ENCODE measurements at regions not wholly inside any gene's neighbourhood (a gene's known extent, or its start where the extent isn't known, plus 50 kb on each side); places are given as distances from the start of the nearest gene placed in this dataset.

GRCh38 chr3:18295171-18295920, 129.8 kb downstream of the SATB1 start:
- Histone ChIP-seq H3K4me1 (ENCODE audit: insufficient read depth, insufficient read length) (no peaks in the 10 kb centered on the region), H3K9ac (ENCODE audit: insufficient read length, low read depth) (no peak overlapping the region), H3K27me3 (ENCODE audit: insufficient read depth, insufficient read length) (no peaks in the 10 kb centered on the region), H3K4me3 (ENCODE audit: insufficient read length, low read depth) (no peak overlapping the region), H3K9me3 (ENCODE audit: insufficient read depth, low read length) (peaks cover 21% of the 10 kb centered on the region), H3K36me3 (ENCODE audit: insufficient read depth, insufficient read length, low read length) (no peaks in the 10 kb centered on the region)
- no peak for TF ChIP-seq YY1 (IDR thresholded peaks at IDR 0.05; ENCODE audit: insufficient read depth, insufficient read length)
- no peak for TF ChIP-seq ZNF274 (IDR thresholded peaks at IDR 0.05; ENCODE audit: low read depth, low read length)
- no peak for TF ChIP-seq SUZ12 (IDR thresholded peaks at IDR 0.05; ENCODE audit: extremely low read depth, insufficient read depth, insufficient read length)
- DNase-seq (ENCODE audit: low read depth, low spot score), result peak; percentile 67

- no peaks in the 10 kb centered on the region for H3K9me3 ChIP-seq (ENCODE audit: insufficient read depth, low read length)
- TF ChIP-seq ZNF274 (IDR thresholded peaks at IDR 0.05; ENCODE audit: low read depth, low read length), result no peak
- no peak for TF ChIP-seq YY1 (IDR thresholded peaks at IDR 0.05; ENCODE audit: insufficient read depth, insufficient read length)
- no peak for TF ChIP-seq SUZ12 (IDR thresholded peaks at IDR 0.05; ENCODE audit: extremely low read depth, insufficient read depth, insufficient read length)
- H3K4me1 ChIP-seq (ENCODE audit: insufficient read depth, insufficient read length), result no peaks in the 10 kb centered on the region
- no peak overlapping the region for H3K9ac ChIP-seq (ENCODE audit: insufficient read length, low read depth)
- no peaks in the 10 kb centered on the region for H3K36me3 ChIP-seq (ENCODE audit: insufficient read depth, insufficient read length, low read length)
- DNase-seq (ENCODE audit: low read depth, low spot score), result no peak
- H3K4me3 ChIP-seq (ENCODE audit: insufficient read length, low read depth), result no peak overlapping the region
- no peaks in the 10 kb centered on the region for H3K27me3 ChIP-seq (ENCODE audit: insufficient read depth, insufficient read length)
Measured at GRCh38 chr3:18290157-18290556, 135.0 kb downstream of the SATB1 start.

- Histone ChIP-seq H3K9ac (ENCODE audit: insufficient read length, low read depth) (no peak overlapping the region), H3K27me3 (ENCODE audit: insufficient read depth, insufficient read length) (no peaks in the 10 kb centered on the region), H3K36me3 (ENCODE audit: insufficient read depth, insufficient read length, low read length) (no peaks in the 10 kb centered on the region), H3K4me3 (ENCODE audit: insufficient read length, low read depth) (no peak overlapping the region), H3K9me3 (ENCODE audit: insufficient read depth, low read length) (no peaks in the 10 kb centered on the region), H3K4me1 (ENCODE audit: insufficient read depth, insufficient read length) (no peaks in the 10 kb centered on the region)
- TF ChIP-seq ZNF274 (IDR thresholded peaks at IDR 0.05; ENCODE audit: low read depth, low read length) (no peak), SUZ12 (IDR thresholded peaks at IDR 0.05; ENCODE audit: extremely low read depth, insufficient read depth, insufficient read length) (no peak), YY1 (IDR thresholded peaks at IDR 0.05; ENCODE audit: insufficient read depth, insufficient read length) (no peak)
- no peak for DNase-seq (ENCODE audit: low read depth, low spot score)
Measured at GRCh38 chr3:18288243-18288642, 136.9 kb downstream of the SATB1 start.

GRCh38 chr3:18284716-18285115, 140.4 kb downstream of the SATB1 start:
- DNase-seq (ENCODE audit: low read depth, low spot score), result no peak
- no peak overlapping the region for H3K4me3 ChIP-seq (ENCODE audit: insufficient read length, low read depth)

GRCh38 chr3:18283680-18284079, 141.5 kb downstream of the SATB1 start:
- Histone ChIP-seq H3K9me3 (ENCODE audit: insufficient read depth, low read length) (0 out of 2 replicates have a peak, but pooled peaks cover 5% of the 10 kb centered on the region), H3K4me1 (ENCODE audit: insufficient read depth, insufficient read length) (no peaks in the 10 kb centered on the region), H3K9ac (ENCODE audit: insufficient read length, low read depth) (no peak overlapping the region), H3K27me3 (ENCODE audit: insufficient read depth, insufficient read length) (no peaks in the 10 kb centered on the region), H3K36me3 (ENCODE audit: insufficient read depth, insufficient read length, low read length) (no peaks in the 10 kb centered on the region), H3K4me3 (ENCODE audit: insufficient read length, low read depth) (no peak overlapping the region)
- no peak for DNase-seq (ENCODE audit: low read depth, low spot score)
- no peak for TF ChIP-seq YY1 (IDR thresholded peaks at IDR 0.05; ENCODE audit: insufficient read depth, insufficient read length)
- no peak for TF ChIP-seq SUZ12 (IDR thresholded peaks at IDR 0.05; ENCODE audit: extremely low read depth, insufficient read depth, insufficient read length)
- no peak for TF ChIP-seq ZNF274 (IDR thresholded peaks at IDR 0.05; ENCODE audit: low read depth, low read length)

More at GRCh38 chr3:18284716-18285115, 140.4 kb downstream of the SATB1 start:
- no peaks in the 10 kb centered on the region for H3K36me3 ChIP-seq (ENCODE audit: insufficient read depth, insufficient read length, low read length)
- H3K9ac ChIP-seq (ENCODE audit: insufficient read length, low read depth), result no peak overlapping the region
- H3K9me3 ChIP-seq (ENCODE audit: insufficient read depth, low read length), result 0 out of 2 replicates have a peak, but pooled peaks cover 5% of the 10 kb centered on the region
- TF ChIP-seq YY1 (IDR thresholded peaks at IDR 0.05; ENCODE audit: insufficient read depth, insufficient read length) (no peak), SUZ12 (IDR thresholded peaks at IDR 0.05; ENCODE audit: extremely low read depth, insufficient read depth, insufficient read length) (no peak), ZNF274 (IDR thresholded peaks at IDR 0.05; ENCODE audit: low read depth, low read length) (no peak)
- H3K4me1 ChIP-seq (ENCODE audit: insufficient read depth, insufficient read length), result no peaks in the 10 kb centered on the region
- no peaks in the 10 kb centered on the region for H3K27me3 ChIP-seq (ENCODE audit: insufficient read depth, insufficient read length)

- Histone ChIP-seq H3K27me3 (ENCODE audit: insufficient read depth, insufficient read length) (no peaks in the 10 kb centered on the region), H3K9me3 (ENCODE audit: insufficient read depth, low read length) (0 out of 2 replicates have a peak, but pooled peaks cover 5% of the 10 kb centered on the region), H3K4me3 (ENCODE audit: insufficient read length, low read depth) (no peak overlapping the region), H3K4me1 (ENCODE audit: insufficient read depth, insufficient read length) (no peaks in the 10 kb centered on the region), H3K9ac (ENCODE audit: insufficient read length, low read depth) (no peak overlapping the region), H3K36me3 (ENCODE audit: insufficient read depth, insufficient read length, low read length) (no peaks in the 10 kb centered on the region)
- no peak for TF ChIP-seq SUZ12 (IDR thresholded peaks at IDR 0.05; ENCODE audit: extremely low read depth, insufficient read depth, insufficient read length)
- no peak for TF ChIP-seq YY1 (IDR thresholded peaks at IDR 0.05; ENCODE audit: insufficient read depth, insufficient read length)
- no peak for TF ChIP-seq ZNF274 (IDR thresholded peaks at IDR 0.05; ENCODE audit: low read depth, low read length)
- DNase-seq (ENCODE audit: low read depth, low spot score), result no peak
Measured at GRCh38 chr3:18282507-18282906, 142.6 kb downstream of the SATB1 start.

- Histone ChIP-seq H3K4me3 (ENCODE audit: insufficient read length, low read depth) (no peak overlapping the region), H3K9me3 (ENCODE audit: insufficient read depth, low read length) (0 out of 2 replicates have a peak, but pooled peaks cover 5% of the 10 kb centered on the region), H3K36me3 (ENCODE audit: insufficient read depth, insufficient read length, low read length) (no peaks in the 10 kb centered on the region), H3K4me1 (ENCODE audit: insufficient read depth, insufficient read length) (no peaks in the 10 kb centered on the region), H3K27me3 (ENCODE audit: insufficient read depth, insufficient read length) (no peaks in the 10 kb centered on the region), H3K9ac (ENCODE audit: insufficient read length, low read depth) (no peak overlapping the region)
- DNase-seq (ENCODE audit: low read depth, low spot score), result no peak
- no peak for TF ChIP-seq YY1 (IDR thresholded peaks at IDR 0.05; ENCODE audit: insufficient read depth, insufficient read length)
- TF ChIP-seq ZNF274 (IDR thresholded peaks at IDR 0.05; ENCODE audit: low read depth, low read length), result no peak
- TF ChIP-seq SUZ12 (IDR thresholded peaks at IDR 0.05; ENCODE audit: extremely low read depth, insufficient read depth, insufficient read length), result no peak
Measured at GRCh38 chr3:18279226-18279737, 145.9 kb downstream of the SATB1 start.
